Ectodermal cell (in vitro differentiated cells): ENCODE measurements at regions not wholly inside any gene's neighbourhood (a gene's known extent, or its start where the extent isn't known, plus 50 kb on each side); places are given as distances from the start of the nearest gene placed in this dataset.
"Not testable (repeated sequence)": the region's sequence is repeated elsewhere in the genome, so short reads cannot be mapped to it uniquely, and the experiment has no call there.

Experiments used
- H3K27ac ChIP-seq: 2 replicates; pipeline ENCODE4 v1.7.0; 2013; ENCODE audit warnings: mild to moderate bottlenecking, low read depth, low read length; ENCODE audit not compliant: insufficient read depth, poor library complexity, severe bottlenecking
- H3K27me3 ChIP-seq: 2 replicates; pipeline ENCODE4 v1.7.0; 2013; ENCODE audit warnings: mild to moderate bottlenecking, low read length; ENCODE audit not compliant: insufficient read depth, control insufficient read depth, poor library complexity, severe bottlenecking
- H3K36me3 ChIP-seq: one replicate; pipeline ENCODE4 v1.7.0; 2013; ENCODE audit warnings: low read length; ENCODE audit not compliant: control insufficient read depth, insufficient read depth
- H3K4me1 ChIP-seq: one replicate; pipeline ENCODE4 v1.7.0; 2013; ENCODE audit warnings: low read length; ENCODE audit not compliant: control insufficient read depth, insufficient read depth
- H3K4me3 ChIP-seq: 2 replicates; pipeline ENCODE4 v1.7.0; 2013; ENCODE audit warnings: low read depth, low read length, control low read depth; ENCODE audit not compliant: insufficient read depth
- H3K9me3 ChIP-seq: 2 replicates; pipeline ENCODE4 v1.7.0; 2013; ENCODE audit warnings: mild to moderate bottlenecking, low read length, moderate library complexity; ENCODE audit not compliant: control insufficient read depth
- WGBS, 2 experiments: methylation state at CpG; one replicate each; pipeline ENCODE4 v1.1.7; 2013; ENCODE audit warnings: missing lambda C conversion rate in 2 of 2; 5-methylcytosine and 5-hydroxymethylcytosine counted together

DNA sequence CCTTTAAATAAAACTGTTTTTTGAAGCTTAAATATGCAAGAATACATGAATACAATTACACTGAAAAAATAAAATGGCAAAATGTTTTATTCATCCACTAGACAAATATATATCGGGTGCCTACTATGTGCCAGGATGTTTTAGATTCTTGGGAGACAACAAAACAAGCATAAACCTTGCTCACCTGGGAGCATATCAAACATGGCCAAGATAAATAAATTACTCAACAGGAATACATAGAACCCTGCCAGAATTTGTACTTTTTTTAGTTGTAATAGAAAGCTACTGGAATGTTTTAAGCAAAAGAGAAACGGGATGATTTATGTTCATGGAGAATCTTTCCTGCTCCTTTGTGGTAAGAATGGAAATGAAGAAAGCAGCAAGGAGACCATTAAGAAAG, 2358.5 kb upstream of the PCDH20 start:
- no peaks in the 10 kb centered on the region for H3K36me3 ChIP-seq
- 94 to 95% methylated on average over 2 of the region's 2 CpGs for WGBS, 2 experiments
- H3K9me3 ChIP-seq, result no peaks in the 10 kb centered on the region
- no peak overlapping the region for H3K4me3 ChIP-seq
- no peaks in the 10 kb centered on the region for H3K4me1 ChIP-seq
- no peak overlapping the region for H3K27ac ChIP-seq
- no peaks in the 10 kb centered on the region for H3K27me3 ChIP-seq

DNA sequence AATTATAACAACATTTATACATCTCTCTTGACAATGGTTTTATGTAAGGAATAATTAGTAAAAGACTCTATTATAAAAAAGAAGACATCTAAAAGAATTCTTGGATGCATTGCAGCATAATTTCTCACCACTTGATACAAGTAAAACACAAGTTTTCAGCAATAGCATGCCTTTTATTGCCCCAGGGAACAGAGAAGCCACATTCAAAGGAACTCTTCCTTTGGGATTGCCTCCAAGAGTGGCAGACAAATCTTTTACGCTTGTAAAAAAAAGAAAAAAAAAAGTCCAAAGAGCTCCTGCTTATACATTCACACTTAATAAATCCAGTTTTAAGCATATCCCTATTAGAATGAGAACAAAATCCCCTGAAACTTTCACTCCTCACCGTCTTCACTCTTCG, 2357.8 kb upstream of the PCDH20 start:
- H3K4me3 ChIP-seq, result no peak overlapping the region
- 85 to 95% methylated on average over 3 of the region's 3 CpGs for WGBS, 2 experiments
- no peaks in the 10 kb centered on the region for H3K9me3 ChIP-seq
- H3K36me3 ChIP-seq, result no peaks in the 10 kb centered on the region
- no peaks in the 10 kb centered on the region for H3K4me1 ChIP-seq
- H3K27me3 ChIP-seq, result no peaks in the 10 kb centered on the region
- H3K27ac ChIP-seq, result no peak overlapping the region

DNA sequence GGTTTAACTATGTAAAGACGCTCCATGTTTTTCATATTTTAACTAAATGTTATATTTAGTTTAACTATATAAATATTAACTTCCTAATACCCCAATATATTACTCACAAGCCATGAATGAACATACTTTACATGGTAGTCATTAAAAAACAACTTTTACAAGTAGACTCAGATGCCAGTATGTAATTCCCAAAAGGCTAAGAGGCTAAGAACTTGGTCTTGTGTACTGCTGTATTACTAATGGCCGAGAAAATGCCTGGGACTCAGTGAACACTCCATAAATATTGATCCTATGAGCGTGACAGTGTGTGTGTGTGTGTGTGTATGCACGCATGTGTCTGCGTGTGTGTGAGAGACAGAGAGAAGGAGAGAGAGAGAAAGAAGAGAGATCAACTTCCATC, 2342.0 kb upstream of the PCDH20 start:
- not testable (repeated sequence) for H3K27ac ChIP-seq, H3K36me3 ChIP-seq, H3K4me1 ChIP-seq, H3K27me3 ChIP-seq, H3K9me3 ChIP-seq, H3K4me3 ChIP-seq
- no CpG with 5 or more reads among the region's 5 CpGs for WGBS, 2 experiments

- H3K36me3 ChIP-seq, H3K4me1 ChIP-seq, H3K27me3 ChIP-seq, H3K9me3 ChIP-seq, H3K27ac ChIP-seq, H3K4me3 ChIP-seq: not testable (repeated sequence)
- no CpG with 5 or more reads among the region's 2 CpGs for WGBS, 2 experiments
These were observed 2334.2 kb upstream of the PCDH20 start for GRCh38 chr13:63749857-63750256.

DNA sequence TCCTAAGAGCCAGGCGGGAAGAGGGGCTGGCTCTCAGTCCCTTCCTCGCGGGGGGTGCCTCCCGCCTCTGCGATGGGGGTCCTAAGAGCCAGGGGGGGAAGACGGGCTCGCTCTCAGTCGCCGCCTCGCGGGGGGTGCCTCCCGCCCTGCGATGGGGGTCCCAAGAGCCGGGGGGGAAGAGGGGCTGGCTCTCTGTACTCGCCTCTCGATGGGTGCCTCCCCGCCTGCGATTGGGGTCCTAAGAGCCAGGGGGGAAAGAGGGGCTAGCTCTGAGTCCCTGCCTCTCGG, 2326.1 kb upstream of the PCDH20 start:
- not testable (repeated sequence) for H3K27me3 ChIP-seq, H3K9me3 ChIP-seq, H3K27ac ChIP-seq, H3K4me1 ChIP-seq, H3K36me3 ChIP-seq, H3K4me3 ChIP-seq
- WGBS, 2 experiments, result 93 to 94% methylated on average over 18 to 19 of the region's 19 CpGs

- Histone ChIP-seq H3K4me1 (no peaks in the 10 kb centered on the region), H3K27me3 (no peaks in the 10 kb centered on the region), H3K9me3 (no peaks in the 10 kb centered on the region), H3K36me3 (no peaks in the 10 kb centered on the region), H3K27ac (no peak overlapping the region), H3K4me3 (no peak overlapping the region)
- WGBS, 2 experiments, result 95 to 96% methylated on average over 33 to 35 of the region's 36 CpGs
These were observed 2325.6 kb upstream of the PCDH20 start for GRCh38 chr13:63741029-63741813.

DNA sequence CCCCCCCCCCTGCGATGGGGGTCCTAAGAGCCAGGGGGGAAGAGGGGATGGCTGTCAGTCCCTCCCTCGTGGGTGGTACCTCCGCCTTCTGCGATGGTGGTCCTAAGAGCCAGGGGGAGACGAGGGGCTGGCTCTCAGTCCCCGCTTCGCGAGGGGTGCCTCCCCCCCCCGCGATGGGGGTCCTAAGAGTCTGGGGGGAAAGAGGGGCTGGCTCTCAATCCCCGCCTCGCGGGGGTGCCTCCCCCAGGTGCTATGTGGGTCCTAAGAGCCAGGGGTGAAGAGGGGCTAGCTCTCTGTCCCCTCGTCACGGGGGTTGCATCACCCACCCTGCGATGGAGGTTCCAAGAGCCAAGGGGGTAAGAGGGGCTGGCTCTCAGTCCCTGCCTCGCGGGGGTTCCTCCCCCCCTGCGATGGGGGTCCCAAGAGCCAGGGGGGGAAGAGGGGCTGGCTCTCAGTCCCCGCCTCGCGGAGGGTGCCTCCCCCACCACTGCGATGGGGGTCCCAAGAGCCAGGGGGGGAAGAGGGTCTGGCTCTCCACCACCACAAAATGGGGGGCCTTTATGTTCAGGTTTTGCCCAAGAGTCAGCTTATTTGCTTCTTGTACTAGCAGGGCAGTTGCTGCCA, 2323.6 kb upstream of the PCDH20 start:
- WGBS, 2 experiments, result 94 to 96% methylated on average over 22 to 23 of the region's 23 CpGs
- H3K4me1 ChIP-seq, H3K9me3 ChIP-seq, H3K27me3 ChIP-seq, H3K4me3 ChIP-seq, H3K27ac ChIP-seq, H3K36me3 ChIP-seq: not testable (repeated sequence)

DNA sequence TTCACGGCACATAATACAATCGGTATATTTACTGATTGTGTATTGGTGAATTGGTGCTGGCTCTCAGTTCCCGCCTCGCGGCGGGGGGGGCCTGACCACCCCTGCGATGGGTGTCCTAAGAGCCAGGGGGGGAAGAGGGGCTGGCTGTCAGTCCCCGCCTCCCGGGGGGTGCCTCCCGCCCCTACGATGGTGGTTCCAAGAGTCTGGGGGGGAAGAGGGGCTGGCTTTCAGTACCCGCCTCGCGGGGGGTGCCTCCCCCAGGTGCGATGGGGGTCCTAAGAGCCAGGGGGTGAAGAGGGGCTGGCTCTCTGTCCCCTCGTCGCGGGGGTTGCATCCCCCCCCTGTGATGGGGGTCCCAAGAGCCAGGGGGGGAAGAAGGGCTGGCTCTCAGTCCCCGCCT, 2321.8 kb upstream of the PCDH20 start:
- H3K9me3 ChIP-seq, result no peaks in the 10 kb centered on the region
- no peaks in the 10 kb centered on the region for H3K36me3 ChIP-seq
- H3K4me3 ChIP-seq, result no peak overlapping the region
- H3K27ac ChIP-seq, result no peak overlapping the region
- no peaks in the 10 kb centered on the region for H3K4me1 ChIP-seq
- H3K27me3 ChIP-seq, result no peaks in the 10 kb centered on the region
- WGBS, 2 experiments, result 96% methylated on average over 17 of the region's 19 CpGs

DNA sequence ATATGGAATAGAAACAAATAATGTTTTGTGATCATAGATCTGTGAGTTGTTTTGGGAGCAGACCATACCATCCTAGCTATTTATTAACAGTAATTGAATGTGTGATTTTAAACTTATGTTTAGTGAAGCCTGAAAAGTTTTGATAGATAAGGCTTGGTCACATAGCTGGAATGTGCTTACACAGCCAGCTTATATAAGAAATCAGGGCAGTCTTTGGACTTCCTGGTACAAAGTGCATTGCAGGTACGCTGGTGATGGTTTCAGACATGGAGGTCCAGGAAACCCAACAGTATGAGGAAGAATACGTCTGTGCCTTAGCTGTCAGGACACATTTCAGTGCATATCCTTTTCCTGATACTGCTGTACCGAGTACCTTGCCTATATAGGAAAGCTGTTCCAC, 2316.2 kb upstream of the PCDH20 start:
- Histone ChIP-seq H3K4me3 (no peak overlapping the region), H3K4me1 (no peaks in the 10 kb centered on the region), H3K27ac (no peak overlapping the region), H3K36me3 (no peaks in the 10 kb centered on the region), H3K27me3 (no peaks in the 10 kb centered on the region), H3K9me3 (no peaks in the 10 kb centered on the region)
- 87 to 93% methylated on average over 3 of the region's 3 CpGs for WGBS, 2 experiments

- H3K4me3 ChIP-seq, H3K36me3 ChIP-seq, H3K27me3 ChIP-seq, H3K27ac ChIP-seq, H3K9me3 ChIP-seq, H3K4me1 ChIP-seq: not testable (repeated sequence)
- WGBS, 2 experiments, result 50 to 70% methylated on average over 1 of the region's 2 CpGs
These were observed 2296.5 kb upstream of the PCDH20 start for GRCh38 chr13:63712159-63712558.

GRCh38 chr13:63706751-63707150, 2291.1 kb upstream of the PCDH20 start:
- no peaks in the 10 kb centered on the region for H3K9me3 ChIP-seq
- H3K4me1 ChIP-seq, result no peaks in the 10 kb centered on the region
- no peak overlapping the region for H3K27ac ChIP-seq
- 71 to 89% methylated on average over 1 to 2 of the region's 2 CpGs for WGBS, 2 experiments
- H3K36me3 ChIP-seq, result no peaks in the 10 kb centered on the region
- no peaks in the 10 kb centered on the region for H3K27me3 ChIP-seq
- no peak overlapping the region for H3K4me3 ChIP-seq
